ENCODE measurements at regions not wholly inside any gene's neighbourhood (a gene's known extent, or its start where the extent isn't known, plus 50 kb on each side); places are given as distances from the start of the nearest gene placed in this dataset.

DNA sequence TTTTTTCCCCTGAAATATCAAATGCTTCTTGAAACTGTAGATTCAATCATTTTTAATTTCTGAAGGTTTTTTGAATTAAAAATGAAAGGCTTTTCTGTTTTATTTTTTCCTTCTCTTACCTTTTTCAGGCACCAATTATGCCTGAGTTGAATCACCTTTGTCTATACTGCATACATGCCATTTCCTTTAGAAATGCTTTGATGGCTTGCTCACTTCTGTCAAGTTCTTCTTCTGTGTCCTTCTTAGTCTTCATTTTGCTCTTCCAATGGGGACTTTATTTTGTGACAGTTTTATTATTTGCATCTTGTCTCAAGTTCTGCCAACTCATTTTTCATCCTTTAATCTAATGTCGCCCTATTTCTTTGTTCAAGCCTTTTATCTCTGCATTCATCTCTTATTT is 121.9 kb upstream of the PRL start:
- TF ChIP-seq, protein P1, sequence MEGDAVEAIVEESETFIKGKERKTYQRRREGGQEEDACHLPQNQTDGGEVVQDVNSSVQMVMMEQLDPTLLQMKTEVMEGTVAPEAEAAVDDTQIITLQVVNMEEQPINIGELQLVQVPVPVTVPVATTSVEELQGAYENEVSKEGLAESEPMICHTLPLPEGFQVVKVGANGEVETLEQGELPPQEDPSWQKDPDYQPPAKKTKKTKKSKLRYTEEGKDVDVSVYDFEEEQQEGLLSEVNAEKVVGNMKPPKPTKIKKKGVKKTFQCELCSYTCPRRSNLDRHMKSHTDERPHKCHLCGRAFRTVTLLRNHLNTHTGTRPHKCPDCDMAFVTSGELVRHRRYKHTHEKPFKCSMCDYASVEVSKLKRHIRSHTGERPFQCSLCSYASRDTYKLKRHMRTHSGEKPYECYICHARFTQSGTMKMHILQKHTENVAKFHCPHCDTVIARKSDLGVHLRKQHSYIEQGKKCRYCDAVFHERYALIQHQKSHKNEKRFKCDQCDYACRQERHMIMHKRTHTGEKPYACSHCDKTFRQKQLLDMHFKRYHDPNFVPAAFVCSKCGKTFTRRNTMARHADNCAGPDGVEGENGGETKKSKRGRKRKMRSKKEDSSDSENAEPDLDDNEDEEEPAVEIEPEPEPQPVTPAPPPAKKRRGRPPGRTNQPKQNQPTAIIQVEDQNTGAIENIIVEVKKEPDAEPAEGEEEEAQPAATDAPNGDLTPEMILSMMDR (IDR thresholded peaks at IDR 0.05) = no peak
- no peak for TF ChIP-seq ZFX (IDR thresholded peaks at IDR 0.05; ENCODE audit: borderline replicate concordance)
